Fibroblast of villous mesenchyme (primary cell): ENCODE measurements at regions not wholly inside any gene's neighbourhood (a gene's known extent, or its start where the extent isn't known, plus 50 kb on each side); places are given as distances from the start of the nearest gene placed in this dataset.

Source experiments
- DNase-seq: peaks from one replicate; pipeline ENCODE4 v3.0.0-alpha.2; 2010; ENCODE audit warnings: low read depth
- H3K4me3 ChIP-seq: 2 replicates; pipeline ENCODE4 v1.5.1; 2011; ENCODE audit warnings: low read depth, mild to moderate bottlenecking, low read length
- CTCF ChIP-seq: IDR thresholded peaks from 2 replicates; pipeline ENCODE4 v1.5.1; 2012; ENCODE audit warnings: low read depth, mild to moderate bottlenecking, low read length; ENCODE audit not compliant: insufficient read depth

GRCh38 chr14:98165976-98166375 lies 1106.0 kb downstream of the BCL11B start:
- DNase-seq: no peak
- H3K4me3 ChIP-seq: no peak overlapping the region
- no peak for TF ChIP-seq CTCF

- DNase-seq: no peak
- TF ChIP-seq CTCF: no peak
- H3K4me3 ChIP-seq: no peak overlapping the region
Observed at GRCh38 chr14:98167275-98167674, 1104.7 kb downstream of the BCL11B start.

- no peak overlapping the region for H3K4me3 ChIP-seq
- no peak for DNase-seq
- TF ChIP-seq CTCF: no peak
Observed at GRCh38 chr14:98167705-98168104, 1104.3 kb downstream of the BCL11B start.

- H3K4me3 ChIP-seq: no peak overlapping the region
- TF ChIP-seq CTCF: no peak
- no peak for DNase-seq
Observed at GRCh38 chr14:98168211-98168985, 1103.6 kb downstream of the BCL11B start.

GRCh38 chr14:98169170-98169587 lies 1102.8 kb downstream of the BCL11B start:
- no peak for TF ChIP-seq CTCF
- no peak for DNase-seq

GRCh38 chr14:98170575-98170974 lies 1101.4 kb downstream of the BCL11B start:
- no peak for TF ChIP-seq CTCF
- no peak overlapping the region for H3K4me3 ChIP-seq
- DNase-seq: no peak

More at GRCh38 chr14:98169170-98169587, 1102.8 kb downstream of the BCL11B start:
- no peak overlapping the region for H3K4me3 ChIP-seq

GRCh38 chr14:98171654-98172053 lies 1100.3 kb downstream of the BCL11B start:
- no peak for TF ChIP-seq CTCF
- no peak for DNase-seq
- H3K4me3 ChIP-seq: no peak overlapping the region
